Mesothelial cell of epicardium (in vitro differentiated cells): ENCODE measurements at regions not wholly inside any gene's neighbourhood (a gene's known extent, or its start where the extent isn't known, plus 50 kb on each side); places are given as distances from the start of the nearest gene placed in this dataset.

Source experiments
- DNase-seq, 2 experiments: peaks; one replicate each; pipeline ENCODE4 v3.0.0; 2021; ENCODE audit warnings: low spot score in 2 of 2; ENCODE audit not compliant: unreplicated experiment in 2 of 2
- H3K27ac Mint-ChIP-seq: 2 replicates; pipeline ENCODE4 v1.8.0; 2021; ENCODE audit warnings: mixed read lengths
- H3K27me3 Mint-ChIP-seq: 2 replicates; pipeline ENCODE4 v1.8.0; 2021; ENCODE audit warnings: low read depth, mixed read lengths
- H3K36me3 Mint-ChIP-seq: 2 replicates; pipeline ENCODE4 v1.8.0; 2021; ENCODE audit warnings: mixed read lengths
- H3K4me1 Mint-ChIP-seq: 2 replicates; pipeline ENCODE4 v1.8.0; 2021; ENCODE audit warnings: mixed read lengths
- H3K4me3 Mint-ChIP-seq: 2 replicates; pipeline ENCODE4 v1.8.0; 2021; ENCODE audit warnings: mild to moderate bottlenecking, moderate library complexity, mixed read lengths
- H3K9me3 Mint-ChIP-seq: 2 replicates; pipeline ENCODE4 v1.8.0; 2021; ENCODE audit warnings: mixed read lengths
- TF ChIP-seq, protein P1 (sequence below): fragments of 200-600 bp; sonication (generic); IDR thresholded peaks from one replicate; pipeline ENCODE4 v1.5.0; 2021; ENCODE audit warnings: antibody characterized with exemption; ENCODE audit not compliant: unreplicated experiment

GRCh38 chr1:80003250-80003649, 996.7 kb upstream of the ADGRL4 start:
- TF ChIP-seq, protein P1, sequence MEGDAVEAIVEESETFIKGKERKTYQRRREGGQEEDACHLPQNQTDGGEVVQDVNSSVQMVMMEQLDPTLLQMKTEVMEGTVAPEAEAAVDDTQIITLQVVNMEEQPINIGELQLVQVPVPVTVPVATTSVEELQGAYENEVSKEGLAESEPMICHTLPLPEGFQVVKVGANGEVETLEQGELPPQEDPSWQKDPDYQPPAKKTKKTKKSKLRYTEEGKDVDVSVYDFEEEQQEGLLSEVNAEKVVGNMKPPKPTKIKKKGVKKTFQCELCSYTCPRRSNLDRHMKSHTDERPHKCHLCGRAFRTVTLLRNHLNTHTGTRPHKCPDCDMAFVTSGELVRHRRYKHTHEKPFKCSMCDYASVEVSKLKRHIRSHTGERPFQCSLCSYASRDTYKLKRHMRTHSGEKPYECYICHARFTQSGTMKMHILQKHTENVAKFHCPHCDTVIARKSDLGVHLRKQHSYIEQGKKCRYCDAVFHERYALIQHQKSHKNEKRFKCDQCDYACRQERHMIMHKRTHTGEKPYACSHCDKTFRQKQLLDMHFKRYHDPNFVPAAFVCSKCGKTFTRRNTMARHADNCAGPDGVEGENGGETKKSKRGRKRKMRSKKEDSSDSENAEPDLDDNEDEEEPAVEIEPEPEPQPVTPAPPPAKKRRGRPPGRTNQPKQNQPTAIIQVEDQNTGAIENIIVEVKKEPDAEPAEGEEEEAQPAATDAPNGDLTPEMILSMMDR: no peak
- H3K27ac Mint-ChIP-seq: no peak overlapping the region
- H3K27me3 Mint-ChIP-seq: no peaks in the 10 kb centered on the region
- no peaks in the 10 kb centered on the region for H3K36me3 Mint-ChIP-seq
- no peak for DNase-seq
- H3K9me3 Mint-ChIP-seq: peaks cover 16% of the 10 kb centered on the region
- H3K4me1 Mint-ChIP-seq: peaks cover 7% of the 10 kb centered on the region
- H3K4me3 Mint-ChIP-seq: no peak overlapping the region

DNA sequence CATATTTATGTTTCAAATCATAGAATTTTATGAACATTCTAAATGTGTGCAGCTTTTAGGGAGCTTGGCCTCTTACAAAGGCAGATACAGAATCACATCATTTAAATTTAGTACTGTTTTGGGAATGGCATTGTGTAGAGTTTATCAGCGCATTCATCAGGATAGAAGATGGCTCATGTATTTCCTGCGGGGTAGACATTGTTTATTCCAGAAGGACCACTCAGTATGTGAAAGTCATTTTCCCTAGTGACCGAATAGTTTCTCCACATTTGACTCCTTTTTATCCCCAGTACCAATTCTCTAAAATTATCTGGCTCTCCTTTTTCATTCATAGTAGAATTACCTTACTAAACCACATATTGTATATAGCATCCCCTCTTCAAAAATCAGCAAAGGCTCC, 981.9 kb upstream of the ADGRL4 start:
- H3K27ac Mint-ChIP-seq: no peak overlapping the region
- no peaks in the 10 kb centered on the region for H3K9me3 Mint-ChIP-seq
- H3K27me3 Mint-ChIP-seq: no peaks in the 10 kb centered on the region
- TF ChIP-seq, protein P1: no peak
- no peak overlapping the region for H3K4me3 Mint-ChIP-seq
- DNase-seq: no peak
- no peaks in the 10 kb centered on the region for H3K4me1 Mint-ChIP-seq
- H3K36me3 Mint-ChIP-seq: no peaks in the 10 kb centered on the region

DNA sequence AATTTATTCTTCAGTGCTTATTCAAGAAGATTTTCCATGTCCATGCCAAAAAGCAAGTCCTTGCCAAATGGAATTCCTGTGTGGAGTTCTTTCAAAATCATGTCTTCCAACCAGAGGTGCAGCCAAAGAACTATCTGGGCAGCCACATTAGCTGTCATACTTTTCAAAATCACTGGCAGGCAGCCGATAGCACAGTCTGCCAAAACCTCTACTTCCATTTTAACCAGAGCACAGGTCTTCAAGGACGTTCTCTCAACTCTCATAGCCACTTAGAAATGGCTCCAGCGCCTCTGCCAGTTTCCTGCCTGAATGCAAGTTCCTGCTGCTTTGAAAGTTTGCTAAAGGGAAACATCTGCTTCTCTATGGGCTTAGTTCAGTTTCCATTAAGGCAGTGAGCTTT, 975.7 kb upstream of the ADGRL4 start:
- TF ChIP-seq, protein P1: no peak
- no peak for DNase-seq
- Mint-ChIP-seq H3K4me3 (no peak overlapping the region), H3K4me1 (peaks cover 5% of the 10 kb centered on the region), H3K27ac (no peak overlapping the region), H3K36me3 (no peaks in the 10 kb centered on the region), H3K27me3 (no peaks in the 10 kb centered on the region), H3K9me3 (no peaks in the 10 kb centered on the region)

- Mint-ChIP-seq H3K4me1 (peaks cover 5% of the 10 kb centered on the region), H3K27ac (no peak overlapping the region), H3K36me3 (no peaks in the 10 kb centered on the region), H3K9me3 (no peaks in the 10 kb centered on the region), H3K27me3 (no peaks in the 10 kb centered on the region), H3K4me3 (no peak overlapping the region)
- TF ChIP-seq, protein P1: no peak
- no peak for DNase-seq
Observed at GRCh38 chr1:79981481-79981880, 975.0 kb upstream of the ADGRL4 start.

GRCh38 chr1:79979346-79979745, 972.8 kb upstream of the ADGRL4 start:
- TF ChIP-seq, protein P1: no peak
- Mint-ChIP-seq H3K9me3 (no peaks in the 10 kb centered on the region), H3K27ac (no peak overlapping the region), H3K4me1 (peaks cover 5% of the 10 kb centered on the region), H3K27me3 (no peaks in the 10 kb centered on the region), H3K36me3 (no peaks in the 10 kb centered on the region), H3K4me3 (no peak overlapping the region)
- DNase-seq: no peak

DNA sequence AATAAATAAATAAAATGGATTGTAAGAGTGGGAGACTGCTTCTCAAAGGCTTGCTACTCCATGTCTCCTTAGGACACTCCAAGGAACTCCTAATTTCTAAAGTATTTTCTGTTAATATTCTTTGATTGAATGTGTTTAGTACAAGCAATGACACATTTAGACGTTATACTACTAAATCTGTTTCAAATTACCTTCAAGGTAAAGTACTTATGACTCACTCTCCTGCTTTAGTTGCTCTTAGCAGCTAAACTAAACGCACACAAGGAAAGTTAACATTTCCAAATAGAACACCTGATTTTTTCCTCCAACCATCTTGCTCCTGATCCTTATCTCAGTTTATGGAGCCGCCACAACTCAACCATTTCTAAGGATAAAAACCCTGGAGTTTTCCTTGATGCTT, 969.8 kb upstream of the ADGRL4 start:
- TF ChIP-seq, protein P1: no peak
- no peaks in the 10 kb centered on the region for H3K9me3 Mint-ChIP-seq
- no peak overlapping the region for H3K4me3 Mint-ChIP-seq
- H3K27me3 Mint-ChIP-seq: no peaks in the 10 kb centered on the region
- H3K27ac Mint-ChIP-seq: no peak overlapping the region
- no peaks in the 10 kb centered on the region for H3K36me3 Mint-ChIP-seq
- H3K4me1 Mint-ChIP-seq: peaks cover 1% of the 10 kb centered on the region
- no peak for DNase-seq
